CD4-positive, alpha-beta T cell treated with Interleukin-6 at 100 ng/mL for 8 hours (primary cell): ENCODE measurements at regions not wholly inside any gene's neighbourhood (a gene's known extent, or its start where the extent isn't known, plus 50 kb on each side); places are given as distances from the start of the nearest gene placed in this dataset.

ENCODE experiments used
- DNase-seq: peaks from one replicate; pipeline ENCODE4 v3.0.0-alpha.2; 2020; ENCODE audit warnings: mixed read lengths, low spot score

- DNase-seq = no peak
Observed at GRCh38 chr7:9856668-9857067, 1117.0 kb upstream of the PHF14 start.

DNA sequence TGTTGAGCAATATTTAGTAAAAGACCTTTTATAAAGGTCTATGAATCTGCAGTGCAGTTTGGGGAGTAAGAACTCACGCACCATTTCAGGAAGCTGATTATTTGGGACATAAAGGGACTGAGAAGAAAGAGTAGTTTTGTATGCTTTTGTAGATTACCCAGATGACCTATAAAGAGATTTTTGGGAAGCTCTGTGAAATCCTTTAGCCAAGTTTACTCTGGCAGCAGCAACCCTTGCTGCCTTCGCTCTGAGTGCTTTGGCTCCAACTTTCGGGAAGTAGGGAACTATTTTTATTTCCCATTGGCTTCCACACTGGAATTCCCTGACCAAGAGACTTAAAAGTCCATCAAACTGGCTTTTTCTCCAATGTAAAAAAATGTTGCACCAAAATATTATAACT, 1110.1 kb upstream of the PHF14 start:
- no peak for DNase-seq

DNA sequence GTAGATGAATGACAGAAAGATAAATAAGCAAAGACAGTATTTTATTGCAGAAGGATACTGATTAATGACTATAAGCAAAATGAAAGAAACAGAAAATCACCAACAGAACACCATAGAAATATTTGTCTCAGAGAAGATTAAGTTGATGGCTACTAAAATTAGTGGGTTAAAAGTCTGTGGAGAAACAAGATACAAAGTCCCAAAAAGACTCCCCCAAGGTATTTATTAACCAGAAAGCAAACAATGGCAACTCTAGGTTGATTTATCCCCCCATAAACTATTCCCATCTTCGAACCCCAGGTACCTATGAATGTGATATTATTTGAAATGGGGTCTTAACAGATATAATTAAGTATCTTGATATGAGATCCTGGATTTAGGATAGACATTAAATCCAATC, 1104.5 kb upstream of the PHF14 start:
- DNase-seq = no peak

DNA sequence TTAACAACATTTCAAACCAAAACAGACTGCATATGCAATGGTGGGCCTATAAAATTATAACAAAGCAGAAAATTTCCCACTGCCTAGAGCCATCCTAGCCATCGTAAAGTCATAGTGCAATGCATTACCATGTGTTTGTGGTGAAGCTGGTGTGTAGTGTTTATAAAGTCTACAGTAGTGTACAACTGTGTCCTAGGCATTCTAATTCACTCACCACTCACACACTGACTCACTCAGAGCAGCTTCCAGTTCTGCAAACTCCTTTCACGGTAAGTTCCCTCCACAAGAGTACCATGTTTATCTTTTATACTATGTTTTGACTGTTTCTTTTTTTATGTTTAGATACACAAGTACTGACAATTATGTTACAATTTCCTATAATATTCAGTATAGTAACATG, 1104.1 kb upstream of the PHF14 start:
- DNase-seq = no peak

DNA sequence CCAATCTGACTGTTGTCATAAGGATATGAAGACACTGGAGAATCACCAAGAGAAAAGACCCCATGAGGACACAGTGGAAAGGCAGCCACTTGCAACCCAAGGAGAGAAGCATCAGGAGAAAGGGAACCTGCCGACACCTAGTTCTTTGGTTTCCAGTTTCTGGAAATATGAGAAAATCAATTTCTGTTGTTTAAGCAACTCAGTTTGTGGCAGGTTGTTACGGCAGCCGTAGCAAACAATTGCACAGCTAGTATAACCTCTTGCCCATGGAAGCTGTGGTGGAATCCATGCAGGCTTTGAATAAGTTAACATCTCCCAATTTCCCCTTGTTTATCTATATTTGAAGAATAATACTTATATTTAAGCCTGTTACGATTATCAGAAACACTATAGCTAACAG, 1103.0 kb upstream of the PHF14 start:
- no peak for DNase-seq

- DNase-seq = no peak
Observed at GRCh38 chr7:9874182-9874581, 1099.5 kb upstream of the PHF14 start.

GRCh38 chr7:9876053-9876452, 1097.6 kb upstream of the PHF14 start:
- no peak for DNase-seq

GRCh38 chr7:9889554-9889953, 1084.1 kb upstream of the PHF14 start:
- DNase-seq = no peak

DNA sequence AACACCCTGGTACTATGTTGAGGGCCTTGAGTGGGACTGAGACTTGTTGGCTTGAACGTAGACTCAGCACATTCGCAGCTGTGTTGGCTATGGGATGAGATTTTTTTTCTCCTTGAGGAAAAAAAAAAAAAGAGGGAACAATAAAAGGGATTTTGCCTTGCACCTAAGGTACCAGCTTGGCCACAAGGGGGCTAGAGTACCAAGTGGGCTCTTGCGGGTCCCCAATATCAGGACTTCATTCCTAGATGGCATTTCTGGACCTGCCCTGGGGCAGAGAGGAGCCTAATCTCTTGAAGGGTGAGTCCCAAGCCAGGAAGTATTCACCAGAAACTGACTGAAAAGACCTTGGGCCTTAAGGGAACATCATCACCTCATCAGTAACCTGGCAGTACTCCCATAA, 1083.6 kb upstream of the PHF14 start:
- no peak for DNase-seq

- DNase-seq = no peak
Observed at GRCh38 chr7:9891056-9891455, 1082.6 kb upstream of the PHF14 start.

DNA sequence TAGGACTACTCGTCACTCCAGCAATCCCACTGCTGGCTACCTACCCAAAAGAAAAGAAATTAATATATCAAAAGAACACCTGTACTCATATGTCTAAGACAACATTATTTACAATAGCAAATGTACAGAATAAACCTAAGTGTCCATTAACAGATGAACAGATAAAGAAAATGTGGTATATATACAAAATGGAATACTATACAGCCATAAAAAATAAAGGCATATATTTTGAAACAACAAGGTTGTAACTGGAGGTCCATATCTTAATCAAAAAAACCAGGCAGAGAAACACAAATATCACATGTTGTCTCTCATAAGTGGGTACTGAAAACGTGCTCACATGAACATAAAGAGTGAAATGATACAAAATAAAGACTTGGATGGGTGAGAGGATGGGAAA, 1073.3 kb upstream of the PHF14 start:
- DNase-seq = no peak

DNA sequence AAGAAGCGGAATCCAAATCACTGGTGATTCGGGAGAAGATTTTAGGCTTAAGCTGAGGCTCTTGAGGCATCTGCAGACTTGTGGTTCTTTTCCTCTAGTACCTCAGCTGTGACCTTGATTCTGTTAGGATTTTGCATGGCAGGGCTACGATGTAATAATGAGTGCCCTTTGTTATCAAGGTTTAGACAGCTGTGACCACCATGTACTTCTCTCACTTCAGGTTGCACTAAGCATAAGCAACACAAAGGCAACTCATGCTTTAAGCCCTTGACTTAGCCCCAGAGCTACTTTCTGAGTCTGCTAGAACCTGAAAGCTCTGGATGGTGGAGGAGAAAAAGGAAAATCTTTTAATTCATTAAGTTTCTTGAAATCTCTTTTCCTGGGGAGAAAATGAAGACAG, 1052.3 kb upstream of the PHF14 start:
- no peak for DNase-seq

DNA sequence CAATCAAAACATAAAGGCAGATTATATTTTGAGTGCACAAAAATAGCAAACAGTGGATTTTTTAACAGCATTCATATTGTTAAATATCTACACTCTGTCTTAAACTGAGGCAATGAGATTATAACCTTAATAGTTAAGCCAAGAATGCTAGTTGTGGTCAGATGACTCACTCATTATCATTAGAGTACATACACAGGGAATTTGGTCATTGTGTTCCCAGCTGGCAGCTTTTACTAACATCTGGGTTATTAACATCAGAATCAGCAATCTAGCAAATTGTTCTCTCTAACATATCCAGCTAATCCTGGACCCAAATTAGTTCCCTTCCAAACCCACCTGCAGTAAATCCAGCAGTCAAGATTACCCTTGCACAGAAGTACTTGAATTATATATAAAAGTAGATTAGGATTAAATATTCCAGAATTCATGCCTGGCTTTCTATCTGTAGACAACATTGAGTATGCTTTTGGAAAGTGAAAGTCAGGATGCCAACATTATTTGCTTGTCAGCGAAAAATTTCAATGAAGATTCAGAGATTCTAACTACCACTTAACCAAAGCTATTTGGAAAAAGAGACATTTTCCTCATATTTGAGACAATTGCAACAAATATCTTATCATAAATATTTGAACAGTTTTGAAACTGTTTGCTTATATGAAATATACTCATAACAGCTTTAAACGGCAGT, 1035.6 kb upstream of the PHF14 start:
- no peak for DNase-seq

DNA sequence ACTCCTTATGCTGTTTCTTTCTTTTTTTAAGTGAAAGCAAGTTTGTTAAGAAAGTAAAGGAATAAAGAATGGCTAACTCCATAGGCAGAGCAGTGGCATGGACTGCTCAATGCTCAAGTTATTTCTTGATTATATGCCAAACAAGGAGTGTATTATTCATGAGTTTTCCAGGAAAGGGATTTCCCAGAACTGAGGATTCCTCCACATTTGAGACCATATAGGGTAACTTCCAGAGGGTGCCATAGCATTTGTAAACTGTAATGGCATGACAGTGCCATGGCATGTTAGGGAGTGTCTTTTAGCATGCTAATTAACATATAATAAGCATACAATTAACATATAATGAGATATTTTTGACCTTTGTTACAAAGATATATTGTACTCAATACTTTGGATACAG, 1034.5 kb upstream of the PHF14 start:
- DNase-seq = no peak

DNA sequence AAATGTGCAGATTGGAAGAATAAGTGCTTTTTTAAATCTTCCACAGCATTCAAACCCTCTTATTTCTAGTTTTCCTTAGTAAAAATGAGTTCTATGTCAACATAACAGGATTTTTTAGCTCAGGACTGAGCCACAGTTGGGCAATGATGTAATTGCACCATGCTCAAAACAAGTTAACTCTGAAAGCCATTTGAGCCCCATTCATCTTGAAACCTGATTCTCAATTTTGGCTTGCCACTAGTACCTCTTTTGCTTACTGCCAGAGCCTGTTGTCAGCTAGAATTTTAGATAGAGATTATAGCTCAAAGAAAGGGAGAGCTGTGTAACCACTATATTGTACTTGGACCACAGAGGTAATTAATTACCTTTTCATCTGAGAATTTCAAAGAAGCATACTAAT, 1028.5 kb upstream of the PHF14 start:
- DNase-seq = no peak

DNA sequence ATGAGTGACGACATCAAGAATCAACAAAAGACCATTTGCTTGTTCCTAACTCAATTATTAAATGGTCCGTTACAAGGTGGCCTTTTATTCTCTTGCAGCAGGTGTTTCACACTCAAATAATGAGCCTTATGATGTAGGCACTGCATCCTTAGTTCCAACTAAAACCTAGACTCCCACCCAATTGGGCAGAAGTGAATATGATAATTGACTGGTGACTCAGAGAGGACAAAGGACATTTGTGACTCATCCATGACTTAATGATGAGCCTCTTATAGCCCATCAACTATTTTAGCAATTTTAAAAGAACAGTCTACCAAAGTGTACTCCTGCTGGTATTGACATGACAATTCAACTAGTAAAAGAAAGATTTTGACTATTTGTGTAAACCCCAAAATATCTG, 1027.8 kb upstream of the PHF14 start:
- DNase-seq = no peak

- DNase-seq = no peak
Observed at GRCh38 chr7:9955138-9955537, 1018.5 kb upstream of the PHF14 start.

- no peak for DNase-seq
Observed at GRCh38 chr7:9958486-9958885, 1015.2 kb upstream of the PHF14 start.

- no peak for DNase-seq
Observed at GRCh38 chr7:9960460-9960859, 1013.2 kb upstream of the PHF14 start.

DNA sequence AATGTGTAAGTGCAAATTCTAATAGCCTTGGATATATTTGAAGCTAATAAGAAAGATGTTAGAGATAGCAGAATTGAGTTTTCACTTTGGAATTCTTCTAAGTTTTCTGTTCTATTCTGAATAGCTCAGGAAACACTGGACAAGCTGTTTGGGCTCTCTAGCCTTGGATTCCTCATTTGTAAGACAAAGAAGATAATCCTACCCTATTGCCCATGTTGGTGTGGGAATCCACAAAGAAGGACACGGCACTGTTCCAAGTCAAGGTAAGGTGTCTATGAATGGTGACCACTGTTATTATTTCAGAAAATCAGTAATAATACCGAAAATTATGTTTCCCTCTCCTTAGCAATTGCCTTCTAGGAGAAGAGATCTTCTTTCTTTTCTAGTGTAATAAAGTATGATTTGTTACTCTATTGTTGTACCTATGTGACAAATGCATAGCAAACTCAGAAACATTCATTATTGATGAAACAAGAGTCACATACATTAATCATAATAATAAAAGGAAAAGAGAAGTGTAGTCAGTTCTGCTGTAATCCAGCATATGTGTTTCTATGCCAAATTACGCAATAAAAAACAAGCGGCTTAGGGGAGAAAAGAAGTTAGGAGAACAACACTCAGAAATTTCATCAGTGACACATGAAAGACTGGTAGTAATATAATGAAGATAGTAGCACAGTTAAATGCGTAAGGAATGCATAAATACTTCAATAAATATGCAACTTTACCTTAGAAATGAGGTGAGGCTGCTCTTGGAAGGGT, 1012.3 kb upstream of the PHF14 start:
- DNase-seq = no peak

DNA sequence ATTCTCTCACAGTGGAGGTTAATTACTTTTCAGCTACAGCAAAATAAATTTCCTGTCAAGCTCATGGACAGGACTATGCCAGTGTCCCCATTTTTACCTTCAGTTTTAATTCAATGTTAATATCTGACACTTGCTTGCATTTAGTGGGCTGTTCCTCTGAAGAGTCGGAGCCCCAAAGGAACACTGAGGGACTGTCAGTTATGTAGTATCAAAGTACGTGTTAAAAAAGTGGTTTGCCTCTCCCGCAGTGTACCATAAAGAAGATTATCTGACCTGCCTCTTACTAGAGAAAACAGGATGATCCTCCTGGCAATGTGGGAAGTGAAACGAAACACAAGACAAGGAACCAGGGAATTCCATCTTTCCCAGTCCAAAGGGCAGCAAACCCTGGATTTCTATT, 1010.9 kb upstream of the PHF14 start:
- DNase-seq = no peak

GRCh38 chr7:9978106-9979064, 995.3 kb upstream of the PHF14 start:
- no peak for DNase-seq
